NCI-H510A treated with DMSO at 0.1 percent for 48 hours (cell line): ENCODE measurements at regions not wholly inside any gene's neighbourhood (a gene's known extent, or its start where the extent isn't known, plus 50 kb on each side); places are given as distances from the start of the nearest gene placed in this dataset.
"Not testable (repeated sequence)": the region's sequence is repeated elsewhere in the genome, so short reads cannot be mapped to it uniquely, and the experiment has no call there.

Experiments
- DNase-seq: peaks from one replicate; lab custom pipeline; 2025; lab: John Stamatoyannopoulos, UW

DNA sequence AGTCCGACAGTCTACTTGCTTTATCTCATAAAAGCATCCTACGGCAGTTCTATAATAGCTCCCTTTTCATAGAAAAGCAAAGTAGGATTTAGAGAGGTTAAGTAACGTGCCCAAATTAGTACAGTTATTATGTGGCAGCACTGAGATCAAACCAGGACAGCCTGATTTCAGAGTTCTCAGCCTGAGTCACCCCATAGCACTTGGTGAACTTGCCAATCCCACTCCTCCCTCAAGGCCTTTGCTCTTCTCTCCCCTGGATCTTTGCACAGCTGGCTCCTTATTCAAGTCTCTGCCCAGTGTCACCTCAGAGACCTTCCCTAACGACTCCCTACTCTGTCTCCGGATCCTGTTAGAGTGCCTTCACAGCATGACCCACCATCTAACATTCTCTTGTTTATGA is 438.0 kb upstream of the NFE2L3 start:
- DNase-seq, result no peak

DNA sequence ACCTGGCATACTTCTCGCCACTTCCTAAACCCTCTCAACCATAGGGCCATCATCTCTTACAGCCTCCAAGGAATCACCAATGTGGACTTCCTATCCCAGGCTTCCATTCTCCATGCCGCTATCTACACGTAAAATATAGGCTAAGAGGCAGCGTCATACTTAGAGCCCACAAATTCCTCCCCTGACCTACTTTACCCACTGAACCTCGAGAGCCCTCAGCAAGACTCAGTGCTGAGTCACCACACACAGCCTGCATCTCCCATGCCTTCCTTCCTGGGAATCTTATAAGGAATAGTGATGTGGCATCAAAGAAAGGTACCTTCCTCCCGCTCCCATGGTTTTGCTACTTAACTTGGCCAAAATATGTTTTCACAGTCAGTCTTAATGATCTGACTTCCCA is 435.6 kb upstream of the NFE2L3 start:
- DNase-seq, result no peak

DNA sequence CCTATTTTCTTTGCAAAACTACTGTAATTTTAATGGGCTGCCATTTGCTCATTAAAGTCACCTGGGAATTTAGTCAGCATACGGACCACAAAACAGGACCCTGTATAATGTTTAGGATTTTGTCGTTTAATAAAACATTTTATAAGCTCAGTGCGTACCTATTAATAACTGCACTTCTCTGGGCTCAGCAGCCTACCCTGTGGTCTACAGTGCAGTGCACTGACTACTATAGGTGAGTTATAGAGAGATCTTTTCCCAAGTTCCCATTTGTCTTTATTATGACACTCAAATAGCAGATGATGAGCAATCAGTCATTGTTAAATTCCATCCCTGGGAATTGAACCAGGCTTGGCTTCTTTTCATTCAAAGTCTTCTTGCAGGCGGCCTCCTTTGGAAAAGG is 433.4 kb upstream of the NFE2L3 start:
- DNase-seq, result no peak

- no peak for DNase-seq
These were observed 432.7 kb upstream of the NFE2L3 start for GRCh38 chr7:25719190-25719896.

- peak; percentile 10 for DNase-seq
These were observed 431.6 kb upstream of the NFE2L3 start for GRCh38 chr7:25720427-25720826.

GRCh38 chr7:25722856-25723255 is 429.1 kb upstream of the NFE2L3 start:
- DNase-seq, result no peak

DNA sequence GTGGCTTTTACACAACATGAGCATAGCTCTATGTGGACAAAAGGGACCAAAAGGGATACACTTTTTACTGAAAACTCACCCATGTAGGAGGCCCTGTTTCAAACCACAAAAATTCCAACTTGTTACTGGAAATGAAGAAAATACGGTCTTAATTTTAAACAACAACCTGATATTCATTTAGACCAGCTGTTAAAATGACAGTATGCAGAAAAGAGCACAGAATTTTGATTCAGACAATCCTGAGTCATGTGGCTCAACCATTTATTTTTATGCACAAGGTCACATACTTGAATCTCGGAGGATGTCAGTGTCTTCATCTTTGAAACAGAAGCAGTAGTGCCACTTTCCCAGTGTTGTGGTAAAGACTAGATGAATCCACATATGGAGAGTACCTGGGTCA is 426.5 kb upstream of the NFE2L3 start:
- DNase-seq, result no peak

- peak; percentile 43 for DNase-seq
These were observed 425.7 kb upstream of the NFE2L3 start for GRCh38 chr7:25726170-25726780.

GRCh38 chr7:25726781-25727311 is 425.2 kb upstream of the NFE2L3 start:
- peak; percentile 55 for DNase-seq

- DNase-seq, result no peak
These were observed 424.6 kb upstream of the NFE2L3 start for GRCh38 chr7:25727446-25727845.

DNA sequence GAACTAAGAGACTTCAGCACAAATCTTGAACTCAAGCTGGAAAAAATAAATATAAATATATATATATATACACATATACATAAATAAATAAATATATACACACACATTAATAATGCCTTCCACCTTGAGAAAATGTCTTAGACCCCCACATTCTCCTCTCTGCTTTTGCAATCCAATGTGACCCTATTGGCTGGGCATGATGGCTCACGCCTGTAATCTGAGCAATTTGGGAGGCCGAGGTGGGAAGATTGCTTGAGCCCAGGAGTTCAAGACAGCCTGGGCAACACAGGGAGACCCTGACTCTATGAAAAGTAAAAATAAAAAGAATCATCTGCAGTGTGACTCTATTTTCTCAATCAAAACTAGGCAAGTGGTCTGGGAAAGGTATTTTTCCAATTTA is 424.1 kb upstream of the NFE2L3 start:
- no peak for DNase-seq

DNA sequence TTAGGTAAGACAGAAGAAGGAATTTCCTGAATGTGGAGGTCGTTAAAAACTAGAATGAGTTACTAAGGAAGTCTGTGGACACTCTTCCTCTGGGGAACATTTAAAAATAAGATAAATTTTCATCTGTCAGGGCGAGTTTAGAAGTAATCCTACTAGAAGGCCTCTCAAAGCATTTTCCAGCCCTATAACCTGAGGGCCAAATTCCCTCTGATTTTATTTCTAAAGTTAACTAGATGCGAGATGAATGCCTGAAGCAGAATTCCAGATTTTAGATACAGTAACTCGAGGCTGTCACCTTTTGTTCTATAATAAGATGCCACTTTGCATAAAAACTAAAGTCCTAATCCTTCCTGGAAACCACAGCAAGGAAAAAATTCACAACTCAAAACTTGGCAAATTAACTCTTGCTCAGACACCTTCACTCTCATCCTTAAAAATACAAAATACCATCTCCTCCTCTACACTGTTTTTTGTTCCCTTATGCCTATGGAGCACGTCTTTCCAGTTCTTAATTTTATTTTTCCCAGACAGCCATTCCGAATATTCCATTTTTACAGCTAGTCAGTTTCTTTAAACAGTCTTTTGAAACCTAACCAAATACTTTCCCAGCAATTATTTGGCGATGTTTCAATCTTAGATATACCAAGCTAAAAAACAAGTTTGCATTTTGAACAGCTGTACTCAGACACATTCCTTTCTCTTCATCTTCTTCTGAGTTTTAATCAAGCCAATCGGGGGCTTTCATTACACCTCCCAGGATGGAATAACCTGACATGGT is 420.7 kb upstream of the NFE2L3 start:
- no peak for DNase-seq

- DNase-seq, result no peak
These were observed 420.2 kb upstream of the NFE2L3 start for GRCh38 chr7:25731846-25732245.

DNA sequence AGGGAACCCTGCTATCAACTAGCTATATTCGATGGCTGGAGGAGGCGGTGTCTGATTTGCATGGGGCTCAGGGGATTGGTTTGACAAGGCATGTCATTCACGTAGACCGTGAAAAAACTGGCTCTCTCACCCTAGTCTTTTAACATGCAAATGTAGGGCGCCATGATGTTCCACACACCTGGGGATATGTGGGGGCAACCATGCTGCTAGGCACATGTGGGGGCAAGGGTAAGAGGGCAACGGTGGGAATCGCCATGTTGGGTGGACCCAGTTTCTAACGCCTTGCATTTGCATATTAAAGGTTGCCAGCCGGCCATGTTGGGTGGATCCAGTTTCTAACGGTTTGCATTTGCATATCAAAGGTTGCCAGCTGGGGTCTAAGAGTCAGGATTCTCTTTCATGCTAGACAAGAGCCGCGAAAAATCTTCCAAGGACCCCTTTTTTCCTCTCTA is 419.2 kb upstream of the NFE2L3 start:
- DNase-seq, result no peak

- no peak for DNase-seq
These were observed 416.2 kb upstream of the NFE2L3 start for GRCh38 chr7:25735674-25736242.

GRCh38 chr7:25738528-25738927 is 413.5 kb upstream of the NFE2L3 start:
- DNase-seq, result no peak

- DNase-seq, result no peak
These were observed 412.9 kb upstream of the NFE2L3 start for GRCh38 chr7:25739143-25739542.

- no peak for DNase-seq
These were observed 409.7 kb upstream of the NFE2L3 start for GRCh38 chr7:25742316-25742715.

DNA sequence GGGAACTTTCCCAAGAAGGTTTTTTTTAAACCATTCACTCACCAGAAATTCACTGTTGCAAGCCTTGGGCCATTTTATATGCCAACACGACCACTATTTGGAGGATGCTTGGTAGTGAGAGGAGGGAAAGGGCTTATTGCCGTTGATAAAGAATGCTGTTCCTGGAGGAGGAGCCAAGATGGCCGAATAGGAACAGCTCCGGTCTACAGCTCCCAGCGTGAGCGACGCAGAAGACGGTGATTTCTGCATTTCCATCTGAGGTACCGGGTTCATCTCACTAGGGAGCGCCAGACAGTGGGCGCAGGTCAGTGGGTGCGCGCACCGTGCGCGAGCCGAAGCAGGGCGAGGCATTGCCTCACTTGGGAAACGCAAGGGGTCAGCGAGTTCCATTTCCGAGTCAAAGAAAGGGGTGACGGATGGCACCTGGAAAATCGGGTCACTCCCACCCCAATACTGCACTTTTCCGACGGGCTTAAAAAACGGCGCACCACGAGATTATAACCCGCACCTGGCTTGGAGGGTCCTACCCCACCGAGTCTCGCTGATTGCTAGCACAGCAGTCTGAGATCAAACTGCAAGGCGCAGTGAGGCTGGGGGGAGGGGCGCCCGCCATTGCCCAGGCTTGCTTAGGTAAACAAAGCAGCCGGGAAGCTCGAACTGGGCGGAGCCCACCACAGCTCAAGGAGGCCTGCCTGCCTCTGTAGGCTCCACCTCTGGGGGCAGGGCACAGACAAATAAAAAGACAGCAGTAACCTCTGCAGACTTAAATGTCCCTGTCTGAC is 408.1 kb upstream of the NFE2L3 start:
- DNase-seq, result not testable (repeated sequence)

DNA sequence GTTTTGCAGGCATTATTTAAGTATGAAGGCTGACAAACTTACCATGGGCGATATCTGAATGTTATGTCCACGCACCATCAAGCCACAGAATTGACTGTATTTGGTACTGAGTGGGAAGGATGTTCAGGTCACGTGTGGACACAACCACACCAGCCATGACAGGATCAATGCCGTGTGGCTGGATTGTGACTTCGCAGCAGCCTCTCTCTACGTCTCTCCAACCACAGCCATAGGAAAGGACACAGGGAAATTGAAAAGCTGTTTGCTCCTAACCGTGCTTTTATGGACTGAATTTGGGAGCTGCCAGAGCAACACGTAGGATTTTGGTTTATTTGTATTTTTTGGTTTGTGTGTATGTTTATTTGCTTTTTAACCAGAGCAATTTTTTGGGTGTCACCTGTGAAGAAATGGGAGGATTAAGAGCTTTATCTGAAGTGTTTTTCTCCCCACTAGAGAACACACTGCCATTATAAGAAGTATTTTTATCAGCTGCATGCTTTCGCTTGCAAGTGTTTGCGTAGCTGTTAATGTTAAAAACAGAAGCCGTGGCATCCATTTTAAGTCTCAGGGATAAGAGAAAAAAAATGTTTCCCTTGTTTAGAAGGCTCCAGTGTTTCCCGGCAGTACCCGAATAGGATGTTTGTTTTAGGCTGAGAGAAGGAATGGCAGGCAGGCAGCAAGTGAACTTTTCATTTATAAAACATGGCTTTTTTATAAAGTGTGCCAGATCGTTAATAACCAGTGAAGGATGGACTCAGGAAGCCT is 401.1 kb upstream of the NFE2L3 start:
- DNase-seq, result peak; percentile 76

DNA sequence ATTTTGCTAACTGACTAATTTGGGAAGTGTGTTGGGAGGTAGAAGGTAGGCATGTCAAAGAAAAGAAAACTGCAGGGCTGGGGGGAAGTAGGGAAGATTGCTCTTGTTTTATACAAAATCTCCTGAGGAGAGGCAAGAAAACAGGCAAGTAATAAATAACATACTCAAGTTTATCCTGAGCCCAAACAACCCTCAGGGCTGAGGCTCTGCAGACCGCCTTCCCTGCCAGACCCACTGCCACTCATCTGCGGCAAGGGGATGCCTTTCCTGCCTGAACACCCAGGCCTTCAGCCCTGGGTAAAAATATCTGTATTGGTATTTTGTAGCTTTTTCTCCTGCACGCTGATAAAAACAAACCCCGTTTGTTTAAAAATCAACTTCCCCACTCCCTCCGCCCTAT is 399.8 kb upstream of the NFE2L3 start:
- DNase-seq, result no peak
